ENCODE measurements at regions not wholly inside any gene's neighbourhood (a gene's known extent, or its start where the extent isn't known, plus 50 kb on each side); places are given as distances from the start of the nearest gene placed in this dataset.
"Not testable (repeated sequence)": the region's sequence is repeated elsewhere in the genome, so short reads cannot be mapped to it uniquely, and the experiment has no call there.

GRCh38 chr3:18693588-18694329, 268.6 kb upstream of the SATB1 start:
- not testable (repeated sequence) for DNase-seq (ENCODE audit: extremely low read depth in 1 of 2, low read depth in 1 of 2)

GRCh38 chr3:18687286-18687685, 262.1 kb upstream of the SATB1 start:
- no peak for DNase-seq (ENCODE audit: extremely low read depth in 1 of 2, low read depth in 1 of 2)

DNA sequence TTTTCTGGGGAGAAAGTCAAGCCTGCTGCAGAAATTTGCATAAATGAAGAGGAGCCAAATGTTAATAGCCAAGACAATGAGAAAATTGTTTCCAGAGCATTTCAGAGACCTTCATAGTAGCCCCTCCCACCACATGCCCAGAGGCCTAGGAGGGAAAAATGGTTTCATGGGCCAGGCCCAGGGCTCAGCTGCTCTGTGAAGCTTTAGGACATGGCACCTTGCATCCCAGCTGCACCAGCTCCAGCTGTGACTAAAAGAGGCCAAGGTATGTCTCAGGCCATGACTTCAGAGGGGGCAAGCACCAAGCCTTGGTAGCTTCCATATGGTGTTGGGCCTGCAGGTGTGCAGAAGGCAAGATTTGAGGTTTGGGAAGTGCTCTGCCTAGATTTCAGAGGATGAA, 258.8 kb upstream of the SATB1 start:
- DNase-seq (ENCODE audit: extremely low read depth in 1 of 2, low read depth in 1 of 2), result no peak

GRCh38 chr3:18681818-18682345, 256.7 kb upstream of the SATB1 start:
- DNase-seq (ENCODE audit: extremely low read depth in 1 of 2, low read depth in 1 of 2), result no peak

- no peak for DNase-seq (ENCODE audit: extremely low read depth in 1 of 2, low read depth in 1 of 2)
Measured at GRCh38 chr3:18680758-18681157, 255.6 kb upstream of the SATB1 start.

DNA sequence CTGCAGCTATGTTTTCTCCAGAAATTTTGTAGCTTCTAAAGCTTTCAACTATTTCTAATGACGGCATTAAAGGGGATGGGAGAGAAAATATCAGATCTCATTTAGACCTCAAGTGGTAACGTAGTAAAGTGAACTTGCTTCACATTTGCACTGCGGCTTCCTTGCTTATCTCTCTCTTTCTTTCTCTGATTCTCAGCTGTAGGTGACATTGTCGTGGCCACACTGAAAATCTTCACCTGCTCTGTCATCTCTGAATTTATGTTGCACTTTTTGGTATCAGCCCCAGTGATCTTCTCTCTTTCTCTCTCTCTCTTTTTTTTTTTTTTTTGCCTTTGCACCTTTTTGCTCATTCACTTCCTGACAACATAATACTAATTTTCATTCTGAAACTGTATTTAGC, 254.1 kb upstream of the SATB1 start:
- peak in 1 of 2 donors; percentile 3 for DNase-seq (ENCODE audit: extremely low read depth in 1 of 2, low read depth in 1 of 2)

GRCh38 chr3:18675197-18675596, 250.1 kb upstream of the SATB1 start:
- no peak for DNase-seq (ENCODE audit: extremely low read depth in 1 of 2, low read depth in 1 of 2)

DNA sequence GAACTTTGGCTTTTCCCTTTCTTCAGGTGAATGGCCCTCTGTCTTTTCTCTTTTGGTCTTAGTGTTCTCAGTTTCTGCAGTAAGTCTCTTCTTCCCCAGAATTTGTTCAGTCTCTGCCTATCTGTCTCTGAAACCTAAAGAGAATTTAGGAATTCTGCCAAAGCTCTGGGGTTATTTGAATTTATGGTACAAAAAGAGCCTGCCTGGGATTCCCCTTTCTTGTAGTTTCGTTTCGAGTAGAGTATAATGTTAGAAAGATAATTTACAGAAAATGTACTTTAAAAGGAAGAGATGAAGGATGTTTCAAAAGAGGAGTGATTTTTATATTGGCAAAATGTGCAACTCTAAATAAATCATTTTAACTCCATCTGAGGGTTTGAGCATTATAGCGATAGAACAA, 247.4 kb upstream of the SATB1 start:
- DNase-seq (ENCODE audit: extremely low read depth in 1 of 2, low read depth in 1 of 2), result no peak

DNA sequence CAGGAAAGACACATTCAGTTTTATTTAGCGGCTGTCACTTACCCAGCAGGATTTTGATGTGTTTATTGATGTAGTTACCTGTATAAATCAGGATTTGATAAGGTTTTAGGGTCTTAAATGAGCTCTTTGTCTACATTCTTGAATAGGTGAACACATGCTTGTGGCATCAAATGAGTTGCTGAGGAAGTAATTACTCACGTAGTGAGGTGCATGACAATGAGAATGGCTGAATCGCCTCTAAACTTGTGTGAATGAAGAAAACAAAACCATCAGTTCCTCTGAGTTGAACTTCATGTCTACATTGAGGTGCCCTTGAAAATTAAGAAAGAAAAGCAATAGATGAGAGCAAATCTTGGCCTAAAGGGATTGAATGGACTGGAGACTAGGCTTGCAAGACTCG, 245.6 kb upstream of the SATB1 start:
- DNase-seq (ENCODE audit: extremely low read depth in 1 of 2, low read depth in 1 of 2), result no peak

DNA sequence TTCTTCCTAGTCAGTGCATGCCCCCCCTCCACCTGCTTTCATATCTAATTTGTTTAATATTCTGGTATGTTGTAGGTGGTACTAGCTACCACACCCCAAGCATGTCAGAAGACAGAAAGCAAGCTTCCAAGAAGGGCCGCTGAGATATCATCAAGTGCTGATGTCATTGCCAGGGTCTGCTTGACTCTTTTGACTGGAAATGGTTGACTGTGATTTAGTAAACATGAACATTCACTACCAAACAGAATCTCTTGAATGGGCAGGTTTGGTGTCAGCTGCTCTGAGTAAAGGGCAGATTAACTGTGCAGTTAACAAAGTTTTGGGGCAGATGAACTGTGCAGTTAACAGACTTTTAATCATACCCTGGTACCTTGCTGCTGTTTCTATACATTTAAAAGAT, 244.2 kb upstream of the SATB1 start:
- no peak for DNase-seq (ENCODE audit: extremely low read depth in 1 of 2, low read depth in 1 of 2)

GRCh38 chr3:18667552-18667951, 242.4 kb upstream of the SATB1 start:
- DNase-seq (ENCODE audit: extremely low read depth in 1 of 2, low read depth in 1 of 2), result no peak

DNA sequence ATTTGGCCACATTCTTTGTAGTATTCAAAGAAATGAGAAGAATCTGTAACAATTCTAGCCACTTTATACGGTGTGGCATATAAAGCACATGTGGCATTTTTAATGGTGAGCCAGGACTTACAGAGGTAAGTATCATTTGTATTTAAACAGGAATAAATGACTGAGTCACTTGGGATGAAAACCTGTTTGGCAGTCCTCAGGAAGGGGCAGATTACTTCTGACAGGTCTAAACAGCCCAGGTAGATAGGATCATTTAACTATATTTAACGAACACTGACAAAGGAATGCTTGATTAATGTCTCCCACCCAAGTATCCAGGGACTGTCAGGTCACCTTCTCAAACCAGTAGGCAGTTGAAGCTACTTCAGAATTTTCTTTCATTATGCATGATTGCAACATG, 241.5 kb upstream of the SATB1 start:
- DNase-seq (ENCODE audit: extremely low read depth in 1 of 2, low read depth in 1 of 2), result no peak

DNA sequence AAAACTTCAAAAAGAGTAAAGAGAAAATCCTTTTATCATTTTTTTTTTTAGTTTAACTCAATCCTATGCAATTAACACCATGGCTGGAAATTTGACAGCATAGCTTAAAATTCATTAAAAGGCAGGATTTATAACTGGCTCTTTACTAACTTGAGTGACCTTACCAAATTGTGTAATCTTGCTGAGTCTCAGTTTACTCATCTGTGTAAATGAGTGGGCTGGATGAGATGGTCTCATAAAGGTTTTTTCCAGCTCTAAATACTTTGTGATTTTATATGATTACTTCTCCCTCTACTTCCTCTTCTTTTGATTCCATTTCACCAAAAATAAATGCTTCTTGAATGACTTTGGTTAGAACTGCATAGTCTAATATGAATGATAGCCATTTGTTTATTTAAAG, 234.9 kb upstream of the SATB1 start:
- no peak for DNase-seq (ENCODE audit: extremely low read depth in 1 of 2, low read depth in 1 of 2)

DNA sequence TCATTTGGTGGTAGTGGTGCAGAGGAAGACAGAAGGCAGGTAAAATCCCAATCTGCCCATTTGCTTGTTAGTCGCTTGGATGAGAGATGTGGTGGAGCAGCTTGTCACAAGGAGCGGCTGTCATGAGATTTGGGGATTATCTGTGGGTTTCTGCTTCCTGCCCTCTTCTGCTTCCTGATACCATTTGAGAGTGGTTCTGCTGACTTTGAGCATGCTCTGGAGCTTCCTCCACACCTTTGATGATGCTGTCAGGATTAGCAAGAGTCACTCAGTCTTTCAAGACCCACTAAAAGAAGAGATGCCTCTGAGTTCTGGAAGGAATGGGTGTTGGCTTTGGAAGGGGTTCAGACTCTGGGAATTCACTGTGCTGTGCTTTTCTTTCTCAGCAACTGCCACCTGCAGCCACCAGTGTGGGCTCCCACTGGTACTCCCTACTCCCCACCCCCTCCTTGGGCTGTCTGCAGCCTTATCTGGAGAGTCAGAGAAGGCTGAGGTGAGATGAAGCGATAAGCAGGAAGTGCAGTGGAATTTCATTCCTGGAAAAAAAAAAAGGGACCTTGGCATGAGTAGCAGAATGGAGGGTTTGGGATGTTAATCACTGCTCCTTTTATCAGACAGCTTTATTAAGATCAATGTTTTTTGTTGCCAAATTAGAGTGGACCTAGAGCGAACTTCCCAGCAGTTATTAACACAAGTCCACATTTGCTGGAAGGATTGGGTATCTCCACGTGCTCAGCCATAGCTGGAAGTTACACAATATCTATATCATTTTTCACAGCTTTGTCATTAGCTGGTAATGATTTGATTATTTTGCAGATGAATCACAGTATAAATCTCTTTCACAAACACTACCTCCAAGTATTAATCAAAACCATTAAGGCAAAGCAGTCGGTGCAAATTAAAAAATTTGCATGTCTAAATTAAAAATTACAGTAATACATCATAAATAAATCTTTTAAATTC, 233.0 kb upstream of the SATB1 start:
- DNase-seq (ENCODE audit: extremely low read depth in 1 of 2, low read depth in 1 of 2), result no peak

- no peak for DNase-seq (ENCODE audit: extremely low read depth in 1 of 2, low read depth in 1 of 2)
Measured at GRCh38 chr3:18656866-18657265, 231.7 kb upstream of the SATB1 start.

GRCh38 chr3:18656410-18656809, 231.3 kb upstream of the SATB1 start:
- no peak for DNase-seq (ENCODE audit: extremely low read depth in 1 of 2, low read depth in 1 of 2)

- no peak for DNase-seq (ENCODE audit: extremely low read depth in 1 of 2, low read depth in 1 of 2)
Measured at GRCh38 chr3:18655827-18656226, 230.7 kb upstream of the SATB1 start.

- DNase-seq (ENCODE audit: extremely low read depth in 1 of 2, low read depth in 1 of 2), result no peak
Measured at GRCh38 chr3:18652781-18653180, 227.6 kb upstream of the SATB1 start.

- DNase-seq (ENCODE audit: extremely low read depth in 1 of 2, low read depth in 1 of 2), result no peak
Measured at GRCh38 chr3:18650731-18651130, 225.6 kb upstream of the SATB1 start.

- no peak for DNase-seq (ENCODE audit: extremely low read depth in 1 of 2, low read depth in 1 of 2)
Measured at GRCh38 chr3:18649666-18650363, 224.7 kb upstream of the SATB1 start.

- DNase-seq (ENCODE audit: extremely low read depth in 1 of 2, low read depth in 1 of 2), result no peak
Measured at GRCh38 chr3:18648868-18649462, 223.8 kb upstream of the SATB1 start.

Data from activated CD8-positive, alpha-beta memory T cell treated with anti-CD3 and anti-CD28 coated beads for 1 hour (primary cell).